ENCODE measurements at regions not wholly inside any gene's neighbourhood (a gene's known extent, or its start where the extent isn't known, plus 50 kb on each side); places are given as distances from the start of the nearest gene placed in this dataset.

DNA sequence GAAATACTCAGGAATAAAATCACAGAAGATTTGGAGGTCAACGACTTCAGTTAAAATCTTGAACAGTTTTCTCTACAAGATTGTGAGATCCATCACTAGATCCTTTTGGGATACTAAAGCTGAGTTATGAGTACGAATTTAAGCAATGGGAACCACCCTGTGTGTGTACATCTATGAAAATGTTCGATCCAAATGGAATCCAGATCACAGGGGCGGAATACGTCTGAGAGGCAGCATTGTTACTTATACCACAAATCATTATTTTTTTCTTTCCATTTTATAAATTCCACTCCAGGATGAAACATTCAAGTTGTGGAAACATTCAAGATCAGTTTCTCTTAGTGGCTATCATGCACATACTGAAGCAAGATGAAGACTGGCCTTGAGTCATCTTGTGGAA is 239.3 kb upstream of the PAPPA start:
- FAIRE-seq = no peak

DNA sequence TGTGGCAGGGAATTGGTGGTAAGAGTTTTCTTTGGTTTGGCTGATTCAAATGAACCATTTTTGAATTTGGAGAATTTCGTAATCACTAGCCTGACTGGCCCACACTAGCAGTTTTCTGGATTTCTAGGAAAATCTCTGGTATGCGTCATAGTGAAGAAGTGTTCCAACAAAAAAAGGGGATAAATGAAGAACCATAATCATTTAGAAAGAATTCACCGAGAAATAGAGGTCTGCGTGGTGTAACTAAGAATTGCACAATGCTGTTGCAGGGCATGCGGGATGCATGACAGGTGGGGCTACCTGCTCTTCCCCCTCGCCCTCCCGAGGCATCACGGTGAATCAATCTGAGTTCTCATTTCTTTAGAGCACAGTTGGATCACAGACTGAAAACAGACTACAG is 232.3 kb upstream of the PAPPA start:
- no peak for FAIRE-seq

DNA sequence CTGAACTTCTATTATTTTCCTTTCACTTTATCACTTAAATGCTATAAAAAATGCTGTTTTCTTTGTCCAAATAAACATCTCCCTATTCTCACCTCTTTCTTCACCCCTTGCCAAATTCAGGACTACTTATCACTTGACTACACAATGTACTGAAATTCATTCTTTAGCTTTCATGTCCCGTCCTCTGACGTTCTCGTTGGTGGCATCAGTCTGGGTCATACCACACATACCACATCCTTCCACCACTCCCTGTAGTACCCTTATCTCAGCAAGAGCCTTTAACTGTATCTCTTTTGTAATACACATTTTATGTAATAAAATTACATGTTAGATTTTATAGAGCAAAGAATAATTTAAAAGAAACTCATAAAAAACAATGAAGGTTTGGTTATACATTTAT is 231.1 kb upstream of the PAPPA start:
- FAIRE-seq = no peak

DNA sequence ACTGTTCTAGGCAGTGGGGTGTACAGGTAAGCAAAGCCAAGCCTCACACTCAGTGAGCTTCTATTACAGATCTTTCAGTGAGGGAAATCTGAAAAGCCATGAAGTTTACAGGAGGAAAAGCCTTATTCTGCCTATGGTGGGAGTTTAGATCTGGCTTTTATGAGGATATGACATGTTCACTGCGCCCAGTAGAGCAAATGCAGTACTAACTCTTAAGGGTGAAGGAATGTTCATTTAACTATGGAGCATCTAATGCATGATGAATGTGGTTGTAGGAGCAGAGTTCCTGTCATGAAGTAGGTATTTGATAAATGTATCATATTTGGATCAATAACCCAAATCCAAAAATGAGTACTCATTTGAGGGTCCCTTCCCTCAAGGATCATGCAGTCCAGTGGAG is 230.2 kb upstream of the PAPPA start:
- no peak for FAIRE-seq

DNA sequence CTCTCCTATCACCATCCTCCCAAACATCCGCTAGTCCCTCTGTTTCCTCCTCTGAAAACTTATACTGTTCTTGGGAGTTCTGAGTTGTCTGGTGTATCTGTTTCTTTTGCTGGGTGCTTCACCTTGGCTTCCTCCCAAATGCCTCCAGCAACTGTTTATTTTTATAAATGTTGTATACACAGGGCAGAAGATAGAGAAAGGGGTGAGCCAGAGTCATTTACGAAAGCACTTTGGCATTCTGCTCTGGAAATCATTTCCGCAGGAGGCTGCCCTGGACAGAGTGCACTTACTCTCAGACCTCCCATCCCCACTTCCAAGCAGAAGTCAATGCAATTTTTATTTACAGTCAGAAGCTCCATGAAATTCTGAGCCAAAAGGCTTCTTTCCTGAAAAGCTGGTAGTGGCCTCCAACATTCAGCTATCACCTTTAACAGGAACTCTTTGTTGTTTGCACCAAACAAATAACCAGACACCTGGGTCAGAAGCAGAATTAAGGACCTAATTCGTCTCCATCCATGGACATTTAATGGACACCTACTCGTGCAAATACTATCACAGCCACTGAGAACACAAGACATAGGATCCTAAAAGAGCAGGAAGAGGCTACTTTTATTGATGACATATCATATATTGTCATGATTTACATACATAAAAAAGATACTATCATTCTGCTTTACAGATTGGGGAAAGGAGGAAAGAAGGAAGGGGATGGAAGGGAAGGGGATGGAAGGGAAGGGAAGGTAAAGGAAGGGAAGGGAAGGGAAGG is 229.5 kb upstream of the PAPPA start:
- no peak for FAIRE-seq

DNA sequence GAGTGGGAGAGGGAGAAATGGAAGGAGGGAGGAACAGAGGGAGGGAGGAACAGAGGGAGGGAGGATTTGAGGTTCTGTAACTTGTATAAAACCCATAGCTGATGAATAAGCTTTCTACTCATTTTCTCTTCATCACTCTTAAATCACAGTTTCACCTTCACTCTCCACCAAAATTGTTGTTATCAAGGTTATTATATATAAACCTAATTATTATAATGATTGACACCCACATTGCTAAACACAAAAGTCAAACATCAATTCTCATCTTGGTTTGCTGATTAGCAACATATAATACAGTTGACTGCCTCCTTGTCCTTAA is 229.0 kb upstream of the PAPPA start:
- no peak for FAIRE-seq

DNA sequence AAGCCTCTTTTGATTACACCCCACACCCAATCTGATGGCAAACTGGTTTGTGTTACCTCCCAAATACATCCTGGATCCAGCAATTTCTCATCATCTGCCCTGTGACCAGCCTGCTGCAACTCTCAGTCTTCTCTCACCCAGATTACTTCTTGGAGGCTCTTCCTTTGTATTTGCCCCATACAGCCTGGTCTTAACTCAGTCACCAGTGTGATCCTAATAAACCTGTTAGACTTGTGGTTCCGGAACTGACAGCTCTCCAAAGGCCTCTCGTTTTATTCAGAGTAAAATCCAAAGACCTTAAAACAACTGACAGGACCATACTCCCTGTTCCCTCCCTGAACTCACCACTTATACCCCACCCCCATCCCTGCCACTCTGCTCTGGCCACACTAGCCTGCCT is 228.2 kb upstream of the PAPPA start:
- FAIRE-seq = no peak

DNA sequence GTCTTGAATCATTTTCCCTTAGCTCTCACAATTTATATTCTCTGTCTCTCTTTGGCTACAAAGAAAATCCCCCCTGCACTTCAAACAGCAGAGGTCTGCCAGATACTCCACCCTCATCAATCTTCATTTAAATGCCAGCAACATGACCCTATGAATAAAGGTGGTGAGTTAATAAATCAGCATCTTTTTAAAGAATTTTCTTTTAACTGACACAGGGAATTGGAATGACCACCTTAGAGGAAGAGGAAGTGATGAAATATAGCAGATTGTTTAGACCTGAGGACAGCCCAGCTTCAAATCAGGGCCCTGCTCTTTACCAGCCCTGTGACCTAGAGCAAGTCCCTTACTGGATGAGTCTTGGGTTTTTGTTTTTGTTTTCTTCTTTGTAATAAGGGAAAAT is 223.1 kb upstream of the PAPPA start:
- no peak for FAIRE-seq

DNA sequence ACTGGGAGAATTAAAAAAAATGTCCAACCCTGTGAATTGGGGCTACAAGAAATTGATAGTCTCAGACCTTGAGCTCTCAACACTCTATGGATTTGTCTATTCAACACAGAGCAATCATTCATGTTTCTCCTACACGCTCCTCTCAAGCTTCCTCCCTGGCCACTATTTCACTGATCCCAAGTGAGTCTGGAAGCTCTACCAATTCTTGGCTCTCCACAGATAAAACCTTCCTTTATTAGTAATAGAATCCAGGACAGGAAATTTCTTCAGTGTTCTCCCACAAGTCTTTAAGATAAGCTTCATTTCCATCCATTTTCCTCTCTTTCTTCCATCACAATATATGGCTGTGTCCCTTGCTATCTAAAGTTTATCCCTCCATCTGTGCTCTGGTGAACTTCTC is 215.1 kb upstream of the PAPPA start:
- FAIRE-seq = no peak

DNA sequence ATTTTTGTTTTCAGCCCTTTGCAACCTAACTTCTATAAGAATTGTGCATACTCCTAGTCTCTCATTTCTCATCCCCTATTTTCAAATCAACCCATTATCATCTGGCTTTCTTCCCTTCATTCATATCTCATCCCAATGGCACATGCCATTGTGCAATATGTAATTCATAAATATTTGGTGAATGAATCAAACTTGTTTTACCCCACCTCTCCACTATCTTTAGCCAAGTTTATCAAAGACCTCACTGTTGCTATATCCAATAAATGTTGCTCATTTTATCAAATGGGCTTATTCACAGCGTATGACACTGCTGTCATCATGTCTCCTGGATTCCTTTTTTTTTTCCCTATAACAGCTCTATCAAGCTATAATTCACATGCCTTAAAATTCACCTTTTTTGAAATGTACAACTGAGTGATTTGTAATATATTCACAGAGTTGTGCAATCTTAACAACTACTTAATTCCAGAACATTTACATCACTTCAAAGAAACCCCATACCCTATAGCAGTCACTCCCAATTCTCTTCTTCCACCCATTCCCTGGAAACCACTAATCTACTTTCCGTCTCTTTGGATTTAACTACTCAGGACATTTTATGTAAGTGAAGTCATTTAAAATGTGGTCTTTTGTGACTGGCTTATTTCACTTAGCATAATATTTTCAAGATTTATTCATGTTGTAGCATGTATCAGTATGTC is 214.4 kb upstream of the PAPPA start:
- FAIRE-seq = no peak

DNA sequence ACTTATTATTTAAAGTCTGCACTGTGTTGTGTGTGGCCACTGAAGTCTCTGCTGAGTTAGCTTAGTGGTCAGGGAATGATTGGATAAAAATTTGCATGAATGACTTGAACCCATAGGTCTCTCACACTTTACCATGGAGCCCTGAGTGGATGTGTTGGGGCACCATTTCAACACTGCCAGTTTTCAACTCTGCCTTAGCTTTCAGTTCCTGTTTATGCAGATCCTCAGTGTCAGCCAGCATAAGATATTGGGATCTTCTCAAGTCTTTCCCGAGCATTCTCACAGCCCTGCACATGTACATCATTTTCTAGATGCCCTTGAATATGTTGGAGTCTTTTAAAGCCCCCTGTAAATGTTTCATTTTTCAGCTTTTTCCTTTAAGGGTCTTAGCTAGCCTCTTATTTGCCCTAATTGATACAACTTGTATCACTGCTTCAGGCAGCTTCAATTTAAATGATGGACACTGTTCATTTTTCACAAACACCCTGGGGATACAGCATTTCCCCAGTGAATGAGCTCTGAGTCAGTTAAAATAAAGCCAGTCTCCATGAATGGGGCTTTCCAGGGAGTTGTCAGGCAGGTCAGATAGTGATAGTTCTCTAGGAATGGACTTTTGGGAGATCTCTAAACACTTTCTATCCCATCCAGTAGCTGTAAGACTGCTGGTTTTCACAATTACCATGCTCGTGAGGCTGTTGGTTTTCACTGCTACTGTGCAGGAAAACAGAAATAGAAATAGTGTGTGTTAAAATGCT is 211.9 kb upstream of the PAPPA start:
- FAIRE-seq = no peak

DNA sequence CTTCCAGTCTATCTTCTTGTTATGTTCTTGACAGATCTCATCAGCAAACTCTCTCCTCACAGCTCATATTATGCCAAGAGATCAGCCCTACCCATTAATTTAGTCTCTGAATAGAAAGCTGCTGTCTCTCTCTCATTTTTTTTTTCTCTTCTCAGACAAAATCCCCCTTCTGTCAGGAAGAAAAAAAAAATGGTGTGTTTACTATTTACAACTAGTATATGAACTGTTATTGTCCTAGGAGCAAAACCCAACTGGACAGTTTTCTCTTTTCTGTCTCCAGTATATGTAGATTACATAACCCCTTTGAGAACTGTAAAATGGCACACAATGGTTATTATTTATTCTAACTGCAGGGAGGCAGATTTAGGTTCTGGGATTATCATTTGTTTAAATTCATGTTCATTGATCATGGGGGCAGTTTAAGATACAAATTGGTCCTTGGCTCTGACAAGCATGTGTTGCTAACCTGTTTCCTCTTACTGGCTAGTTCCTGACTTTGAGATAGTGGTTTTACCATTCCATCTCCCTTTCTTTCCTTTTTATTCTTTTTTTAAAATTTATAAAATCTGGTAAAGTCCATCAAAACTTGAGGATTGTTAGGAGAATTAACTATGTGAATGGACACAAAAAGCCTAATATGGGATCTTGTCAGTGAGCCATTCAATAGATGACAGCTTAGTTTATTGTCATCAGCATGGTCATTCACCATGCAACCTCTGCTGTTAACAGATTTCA is 210.0 kb upstream of the PAPPA start:
- no peak for FAIRE-seq

DNA sequence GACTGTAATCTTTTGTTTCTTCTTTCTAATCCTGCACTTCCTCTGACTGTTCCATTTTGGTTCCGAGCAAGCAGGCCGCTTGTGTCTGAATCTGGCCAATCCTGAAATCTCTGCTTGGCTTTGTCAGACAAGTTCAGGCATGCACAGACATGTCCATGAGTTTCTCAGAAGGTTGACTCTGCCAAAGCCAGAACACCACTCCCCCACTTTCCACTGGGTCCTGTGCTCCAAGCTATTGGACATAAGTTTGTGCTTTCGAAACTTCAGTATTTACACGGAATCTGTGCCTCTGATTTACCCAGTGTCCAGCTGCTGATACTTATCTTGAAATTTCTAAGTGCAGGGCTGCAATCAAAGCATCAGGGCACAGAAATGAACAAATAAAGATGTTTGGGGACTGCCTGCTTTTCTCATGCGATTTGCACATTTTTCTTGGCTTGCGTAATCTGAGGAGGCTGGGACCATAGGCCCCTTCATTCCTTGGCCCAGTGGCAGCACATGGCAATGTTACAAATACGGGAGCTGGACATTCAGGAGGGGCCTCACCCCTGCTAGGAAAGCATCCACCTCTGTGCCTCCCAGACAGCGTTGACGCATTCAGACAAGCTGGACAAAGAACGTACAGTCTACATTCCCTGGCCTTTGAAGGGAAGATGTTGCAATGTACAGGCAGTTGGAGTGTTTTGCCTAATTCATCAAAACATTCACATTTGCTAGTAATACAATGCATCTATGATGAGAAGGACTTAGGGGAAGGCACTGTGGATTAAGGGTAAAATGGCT is 209.2 kb upstream of the PAPPA start:
- FAIRE-seq = no peak

DNA sequence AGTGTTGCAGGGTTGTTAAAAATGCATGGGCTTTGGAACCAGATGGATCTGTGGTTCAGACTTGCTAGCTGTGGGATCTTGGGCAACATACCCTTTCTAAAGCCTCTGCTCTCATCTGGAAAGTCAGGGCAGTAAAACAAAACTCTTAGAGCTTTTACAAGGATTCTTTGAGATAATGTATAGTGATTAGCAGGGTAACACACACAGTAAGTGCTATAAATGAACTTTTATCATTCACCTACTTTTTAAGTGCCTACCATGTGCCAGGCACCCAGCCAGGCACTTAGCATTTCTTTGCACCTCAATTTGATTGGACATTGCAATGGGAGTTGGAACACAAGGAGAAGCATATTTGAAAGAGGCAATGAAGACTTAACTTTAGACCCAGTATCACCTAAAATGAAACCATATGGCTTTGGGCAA is 208.6 kb upstream of the PAPPA start:
- FAIRE-seq = no peak

DNA sequence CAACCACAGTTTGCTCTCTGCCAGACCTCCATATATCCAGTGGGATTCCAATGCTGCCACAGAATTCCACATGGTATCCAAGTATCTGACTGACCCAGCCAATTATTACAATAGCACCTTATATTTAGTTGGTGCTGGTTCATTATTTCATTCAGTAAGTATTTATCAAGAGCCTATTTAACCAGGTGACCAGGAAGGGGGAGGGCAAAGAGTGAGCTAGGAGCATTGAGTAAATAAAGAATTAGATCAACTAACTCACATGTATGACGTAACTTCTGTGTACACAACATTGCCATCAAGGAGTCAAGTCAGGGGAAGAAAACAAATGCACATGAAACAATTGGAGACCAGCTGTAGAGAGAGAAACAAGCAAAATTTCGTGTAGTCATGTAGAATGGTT is 207.1 kb upstream of the PAPPA start:
- FAIRE-seq = no peak

DNA sequence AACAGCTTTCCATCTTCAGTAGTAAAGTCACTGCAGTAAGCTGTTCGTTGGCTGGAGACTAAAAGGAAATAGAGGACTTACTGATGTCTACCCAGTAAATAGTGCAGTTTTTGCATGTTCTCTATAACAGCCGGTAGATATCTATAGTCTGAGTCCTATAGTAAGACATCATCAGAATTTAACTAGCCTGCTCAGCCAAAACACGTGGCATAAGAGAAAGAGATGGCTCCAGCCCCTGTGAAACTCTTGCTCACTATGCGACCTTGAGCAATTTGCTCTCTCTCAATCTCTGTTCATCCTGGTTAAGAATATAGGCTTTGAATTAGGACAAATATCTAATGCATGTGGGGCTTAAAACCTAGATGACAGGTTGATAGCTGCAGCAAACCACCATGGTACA is 201.6 kb upstream of the PAPPA start:
- no peak for FAIRE-seq

DNA sequence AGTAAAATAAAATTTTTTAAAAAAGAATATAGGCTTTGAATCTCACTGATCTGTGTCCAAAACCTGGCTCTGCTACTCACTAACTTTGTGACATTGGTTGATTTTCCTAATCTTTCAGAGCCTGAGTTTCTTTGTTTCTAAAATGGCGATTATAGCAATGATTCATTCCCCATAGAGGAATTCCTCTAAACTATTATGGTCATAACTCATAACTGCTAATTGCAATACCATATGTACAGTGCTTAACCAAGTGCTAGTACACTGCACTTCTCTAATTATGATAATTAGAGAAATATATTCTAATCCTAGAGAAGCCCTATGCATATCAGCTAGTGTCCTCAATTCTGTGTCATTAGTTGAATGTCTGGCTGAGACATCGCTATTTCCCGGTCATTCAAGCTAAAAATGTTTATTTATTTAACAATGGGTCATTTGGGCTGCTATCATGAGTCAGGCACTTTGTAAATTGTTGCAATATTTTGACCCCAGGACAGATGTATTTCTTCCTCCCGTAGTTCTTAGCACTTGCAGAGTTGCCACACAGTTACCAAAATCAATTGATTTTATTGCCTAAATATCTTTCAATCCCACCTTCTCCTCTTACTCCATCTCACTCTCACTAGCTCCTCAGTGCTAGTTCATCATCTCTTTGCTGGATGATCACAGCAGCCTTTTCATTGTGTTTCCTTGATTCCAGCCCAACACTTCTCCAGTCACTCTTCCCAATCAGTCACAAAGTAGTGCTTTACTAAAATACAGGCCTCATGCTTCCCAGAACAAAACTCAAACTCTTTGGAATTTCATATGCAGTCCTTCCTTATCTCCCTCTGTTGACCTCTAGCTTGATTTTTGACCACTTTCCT is 200.9 kb upstream of the PAPPA start:
- no peak for FAIRE-seq

DNA sequence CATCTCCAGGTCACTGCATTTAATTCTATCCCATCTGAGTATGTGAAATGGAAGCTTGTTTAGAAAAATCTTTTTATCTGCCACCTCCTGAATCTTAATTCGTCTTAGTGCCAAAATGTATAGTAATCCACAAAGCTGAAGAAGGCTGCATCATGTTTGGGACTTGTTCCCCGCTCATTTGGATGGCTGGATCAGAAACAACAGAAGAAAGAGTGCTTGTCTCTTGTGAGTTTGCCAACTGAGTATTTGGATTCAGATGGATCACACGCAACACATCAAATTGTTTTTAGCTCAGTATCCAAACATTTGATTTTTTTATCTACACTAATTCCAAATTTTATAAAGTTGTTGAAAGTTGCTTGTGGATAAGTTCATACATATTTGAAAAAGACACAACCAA is 197.2 kb upstream of the PAPPA start:
- no peak for FAIRE-seq

DNA sequence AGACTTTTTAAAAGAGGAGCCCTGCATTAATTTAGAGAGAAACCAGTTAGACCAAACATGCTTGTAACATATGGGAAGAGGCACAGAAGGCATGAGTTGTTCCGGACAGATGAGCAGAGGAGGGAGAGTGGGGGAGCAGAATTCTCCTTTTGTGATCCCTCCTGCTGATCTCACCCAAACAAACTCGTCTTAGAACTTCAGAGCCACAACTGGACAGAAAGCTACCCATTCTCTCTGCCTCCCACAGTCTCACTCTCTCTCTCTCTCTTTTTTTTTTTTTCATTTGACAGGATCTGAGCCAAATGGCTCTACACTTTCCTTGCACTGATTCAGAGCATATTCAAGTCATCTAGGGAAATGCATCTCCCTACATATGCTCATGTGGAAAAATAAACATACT is 196.0 kb upstream of the PAPPA start:
- FAIRE-seq = no peak

DNA sequence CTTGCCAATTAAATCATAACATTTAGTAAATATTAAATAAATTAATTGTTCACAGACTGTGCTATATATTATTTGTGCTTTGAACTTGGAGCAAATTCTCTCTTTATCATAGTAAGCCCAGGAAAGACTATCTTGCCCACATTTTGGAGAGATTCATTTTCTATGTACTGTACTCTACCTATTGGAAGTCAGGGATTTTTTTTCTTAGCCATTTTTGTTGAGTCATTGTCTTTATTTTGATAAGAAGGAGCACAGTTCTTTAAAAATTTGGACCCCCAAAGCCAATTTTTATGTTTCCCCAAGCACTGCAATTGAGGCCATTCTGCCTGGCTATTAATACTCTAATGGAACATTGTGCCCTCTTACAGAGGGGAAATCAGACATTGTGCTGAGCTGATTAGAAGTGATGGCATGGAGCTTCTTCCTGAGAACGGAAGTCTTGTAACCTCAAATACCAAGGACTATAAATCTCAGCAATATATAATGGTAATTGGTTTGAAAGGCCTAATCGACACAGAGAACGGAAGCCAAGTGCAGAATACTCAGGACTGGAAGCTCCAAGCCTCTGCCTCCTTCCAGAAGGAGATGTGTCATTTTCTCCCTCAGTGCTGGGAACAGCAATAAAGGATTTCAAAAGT is 188.8 kb upstream of the PAPPA start:
- no peak for FAIRE-seq

DNA sequence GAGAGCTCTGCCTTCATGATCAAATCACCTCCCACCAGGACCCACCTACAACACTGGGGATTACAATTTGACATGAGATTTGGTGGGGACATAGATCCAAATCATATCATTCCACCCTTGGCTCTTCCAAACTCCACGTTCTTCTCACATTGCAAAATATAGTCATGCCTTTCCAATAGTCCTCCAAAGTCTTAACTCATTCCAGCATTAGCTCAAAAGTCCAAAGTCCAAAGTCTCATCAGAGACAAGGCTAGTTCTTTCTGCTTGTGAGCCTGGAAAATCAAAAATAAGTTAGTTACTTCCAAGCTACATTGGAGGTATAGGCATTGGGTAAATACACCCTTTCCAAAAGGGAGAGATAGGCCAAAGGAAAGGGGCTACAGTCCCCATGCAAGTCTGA is 186.9 kb upstream of the PAPPA start:
- no peak for FAIRE-seq
